ENCODE measurements at regions not wholly inside any gene's neighbourhood (a gene's known extent, or its start where the extent isn't known, plus 50 kb on each side); places are given as distances from the start of the nearest gene placed in this dataset.

- TF ChIP-seq CTCF (conservative IDR thresholded peaks at IDR 0.05) (no peak), EZH2 (IDR thresholded peaks at IDR 0.05; ENCODE audit: low read depth) (no peak)
These were observed 134.3 kb upstream of the CARMIL1 start for GRCh38 chr6:25144919-25145318.

Measured in PC-9 (cell line).